ENCODE measurements at regions not wholly inside any gene's neighbourhood (a gene's known extent, or its start where the extent isn't known, plus 50 kb on each side); places are given as distances from the start of the nearest gene placed in this dataset.
"Not testable (repeated sequence)": the region's sequence is repeated elsewhere in the genome, so short reads cannot be mapped to it uniquely, and the experiment has no call there.

GRCh38 chr14:38932653-38933000 lies 170.4 kb downstream of the SEC23A start:
- H3K4me3 Mint-ChIP-seq; POLR2A ChIA-PET; DNase-seq; H3K27ac Mint-ChIP-seq; H3K4me1 Mint-ChIP-seq; CTCF ChIA-PET; H3K9me3 Mint-ChIP-seq; H3K36me3 Mint-ChIP-seq (ENCODE audit: low read depth); H3K27me3 Mint-ChIP-seq: not testable (repeated sequence)

GRCh38 chr14:38931969-38932652 lies 170.9 kb downstream of the SEC23A start:
- Mint-ChIP-seq H3K36me3 (ENCODE audit: low read depth) (no peaks in the 10 kb centered on the region), H3K27ac (no peak overlapping the region), H3K27me3 (peaks cover 2% of the 10 kb centered on the region), H3K4me3 (no peak overlapping the region), H3K9me3 (peaks cover 4% of the 10 kb centered on the region), H3K4me1 (no peaks in the 10 kb centered on the region)
- DNase-seq, result no peak
- ChIA-PET POLR2A (no interaction called here), CTCF (no interaction called here)

- Mint-ChIP-seq H3K4me3 (no peak overlapping the region), H3K9me3 (peaks cover 4% of the 10 kb centered on the region), H3K36me3 (ENCODE audit: low read depth) (no peaks in the 10 kb centered on the region), H3K27ac (no peak overlapping the region), H3K27me3 (peaks cover 2% of the 10 kb centered on the region), H3K4me1 (no peaks in the 10 kb centered on the region)
- ChIA-PET POLR2A (no interaction called here), CTCF (no interaction called here)
- DNase-seq, result no peak
Observed at GRCh38 chr14:38930898-38931297, 172.1 kb downstream of the SEC23A start.

- DNase-seq, result no peak
- Mint-ChIP-seq H3K27ac (no peak overlapping the region), H3K9me3 (peaks cover 4% of the 10 kb centered on the region), H3K4me1 (no peaks in the 10 kb centered on the region), H3K4me3 (no peak overlapping the region), H3K36me3 (ENCODE audit: low read depth) (no peaks in the 10 kb centered on the region), H3K27me3 (no peaks in the 10 kb centered on the region)
- ChIA-PET CTCF (no interaction called here), POLR2A (no interaction called here)
Observed at GRCh38 chr14:38930022-38930421, 173.0 kb downstream of the SEC23A start.

GRCh38 chr14:38929416-38929815 lies 173.6 kb downstream of the SEC23A start:
- Mint-ChIP-seq H3K27ac (no peak overlapping the region), H3K4me1 (no peaks in the 10 kb centered on the region), H3K4me3 (no peak overlapping the region), H3K9me3 (peaks cover 4% of the 10 kb centered on the region), H3K36me3 (ENCODE audit: low read depth) (no peaks in the 10 kb centered on the region), H3K27me3 (no peaks in the 10 kb centered on the region)
- POLR2A ChIA-PET, result no interaction called here
- no peak for DNase-seq
- CTCF ChIA-PET, result no interaction called here

GRCh38 chr14:38921893-38922292 lies 181.1 kb downstream of the SEC23A start:
- H3K4me1 Mint-ChIP-seq; H3K27me3 Mint-ChIP-seq; DNase-seq; CTCF ChIA-PET; H3K27ac Mint-ChIP-seq; POLR2A ChIA-PET; H3K4me3 Mint-ChIP-seq; H3K36me3 Mint-ChIP-seq (ENCODE audit: low read depth); H3K9me3 Mint-ChIP-seq: not testable (repeated sequence)

GRCh38 chr14:38915125-38915524 lies 187.9 kb downstream of the SEC23A start:
- peaks cover 9% of the 10 kb centered on the region for H3K27me3 Mint-ChIP-seq
- no peak for DNase-seq
- POLR2A ChIA-PET, result no interaction called here
- no peaks in the 10 kb centered on the region for H3K36me3 Mint-ChIP-seq (ENCODE audit: low read depth)
- peaks cover under 1% of the 10 kb centered on the region for H3K4me1 Mint-ChIP-seq
- CTCF ChIA-PET, result no interaction called here
- H3K4me3 Mint-ChIP-seq, result no peak overlapping the region
- no peaks in the 10 kb centered on the region for H3K9me3 Mint-ChIP-seq
- no peak overlapping the region for H3K27ac Mint-ChIP-seq

- Mint-ChIP-seq H3K4me3 (no peak overlapping the region), H3K9me3 (no peaks in the 10 kb centered on the region)
- DNase-seq, result no peak
Observed at GRCh38 chr14:38910092-38910491, 192.9 kb downstream of the SEC23A start.

GRCh38 chr14:38904959-38905358 lies 198.1 kb downstream of the SEC23A start:
- CTCF ChIA-PET, result no interaction called here
- POLR2A ChIA-PET, result no interaction called here

More at GRCh38 chr14:38910092-38910491, 192.9 kb downstream of the SEC23A start:
- H3K27me3 Mint-ChIP-seq, result peaks cover 9% of the 10 kb centered on the region
- no peaks in the 10 kb centered on the region for H3K36me3 Mint-ChIP-seq (ENCODE audit: low read depth)
- ChIA-PET CTCF (no interaction called here), POLR2A (no interaction called here)
- H3K4me1 Mint-ChIP-seq, result peaks cover 1% of the 10 kb centered on the region
- no peak overlapping the region for H3K27ac Mint-ChIP-seq

GRCh38 chr14:38901791-38902190 lies 201.2 kb downstream of the SEC23A start:
- no peaks in the 10 kb centered on the region for H3K4me1 Mint-ChIP-seq
- no peaks in the 10 kb centered on the region for H3K36me3 Mint-ChIP-seq (ENCODE audit: low read depth)
- no peak overlapping the region for H3K4me3 Mint-ChIP-seq
- ChIA-PET CTCF (no interaction called here), POLR2A (no interaction called here)
- DNase-seq, result no peak
- H3K27ac Mint-ChIP-seq, result no peak overlapping the region
- H3K9me3 Mint-ChIP-seq, result no peaks in the 10 kb centered on the region
- H3K27me3 Mint-ChIP-seq, result peaks cover 23% of the 10 kb centered on the region

More at GRCh38 chr14:38904959-38905358, 198.1 kb downstream of the SEC23A start:
- Mint-ChIP-seq H3K4me3 (no peak overlapping the region), H3K36me3 (ENCODE audit: low read depth) (no peaks in the 10 kb centered on the region), H3K27me3 (peaks cover 20% of the 10 kb centered on the region), H3K9me3 (no peaks in the 10 kb centered on the region), H3K4me1 (no peaks in the 10 kb centered on the region), H3K27ac (no peak overlapping the region)
- no peak for DNase-seq

- Mint-ChIP-seq H3K4me1 (no peaks in the 10 kb centered on the region), H3K9me3 (no peaks in the 10 kb centered on the region), H3K4me3 (no peak overlapping the region), H3K27ac (no peak overlapping the region), H3K27me3 (peaks cover 18% of the 10 kb centered on the region), H3K36me3 (ENCODE audit: low read depth) (no peaks in the 10 kb centered on the region)
- ChIA-PET POLR2A (no interaction called here), CTCF (no interaction called here)
- DNase-seq, result no peak
Observed at GRCh38 chr14:38900887-38901286, 202.1 kb downstream of the SEC23A start.

- DNase-seq, result no peak
- H3K9me3 Mint-ChIP-seq, result no peaks in the 10 kb centered on the region
- ChIA-PET CTCF (no interaction called here), POLR2A (no interaction called here)
- no peaks in the 10 kb centered on the region for H3K36me3 Mint-ChIP-seq (ENCODE audit: low read depth)
- H3K4me1 Mint-ChIP-seq, result no peaks in the 10 kb centered on the region
- H3K27me3 Mint-ChIP-seq, result peaks cover 6% of the 10 kb centered on the region
- no peak overlapping the region for H3K27ac Mint-ChIP-seq
- H3K4me3 Mint-ChIP-seq, result no peak overlapping the region
Observed at GRCh38 chr14:38887696-38888095, 215.3 kb downstream of the SEC23A start.

- Mint-ChIP-seq H3K27me3 (peaks cover 2% of the 10 kb centered on the region), H3K4me3 (no peak overlapping the region), H3K4me1 (no peaks in the 10 kb centered on the region), H3K36me3 (ENCODE audit: low read depth) (no peaks in the 10 kb centered on the region), H3K27ac (no peak overlapping the region), H3K9me3 (no peaks in the 10 kb centered on the region)
- DNase-seq, result no peak
- POLR2A ChIA-PET, result no interaction called here
- CTCF ChIA-PET, result no interaction called here
Observed at GRCh38 chr14:38884109-38884508, 218.9 kb downstream of the SEC23A start.

- H3K4me3 Mint-ChIP-seq, result no peak overlapping the region
- no peak for DNase-seq
- H3K36me3 Mint-ChIP-seq (ENCODE audit: low read depth), result no peaks in the 10 kb centered on the region
- POLR2A ChIA-PET, result no interaction called here
- no peak overlapping the region for H3K27ac Mint-ChIP-seq
- CTCF ChIA-PET, result no interaction called here
- peaks cover 4% of the 10 kb centered on the region for H3K27me3 Mint-ChIP-seq
- H3K4me1 Mint-ChIP-seq, result no peaks in the 10 kb centered on the region
- H3K9me3 Mint-ChIP-seq, result no peaks in the 10 kb centered on the region
Observed at GRCh38 chr14:38883127-38883526, 219.9 kb downstream of the SEC23A start.
